Karpas-422 (cell line): ENCODE measurements at regions not wholly inside any gene's neighbourhood (a gene's known extent, or its start where the extent isn't known, plus 50 kb on each side); places are given as distances from the start of the nearest gene placed in this dataset.

Experiments used
- DNase-seq: peaks from one replicate; pipeline ENCODE4 v3.0.0-alpha.2; 2015
- H2AFZ ChIP-seq: fragments of 200-600 bp; sonication (generic); 2 replicates; pipeline ENCODE4 v1.6.1; 2014; ENCODE audit warnings: antibody characterized with exemption, low read length, mixed read lengths
- H3K27ac ChIP-seq: fragments of 200-600 bp; sonication (generic); 2 replicates; pipeline ENCODE4 v1.5.1; 2014; ENCODE audit warnings: mild to moderate bottlenecking, low read length, moderate library complexity
- H3K27me3 ChIP-seq: fragments of 200-600 bp; sonication (generic); 2 replicates; pipeline ENCODE4 v1.6.1; 2014; ENCODE audit warnings: low read length, mixed read lengths
- H3K36me3 ChIP-seq: fragments of 200-600 bp; sonication (generic); 2 replicates; pipeline ENCODE4 v1.6.1; 2014; ENCODE audit warnings: low read length, mixed read lengths; ENCODE audit not compliant: insufficient read depth
- H3K4me1 ChIP-seq: fragments of 200-600 bp; sonication (generic); 2 replicates; pipeline ENCODE4 v1.6.1; 2014; ENCODE audit warnings: mild to moderate bottlenecking, low read length, mixed read lengths
- H3K4me2 ChIP-seq: fragments of 200-600 bp; sonication (generic); 2 replicates; pipeline ENCODE4 v1.6.1; 2014; ENCODE audit warnings: low read length, low read depth, mild to moderate bottlenecking; ENCODE audit not compliant: poor library complexity, severe bottlenecking
- H3K4me3 ChIP-seq: fragments of 200-600 bp; sonication (generic); 2 replicates; pipeline ENCODE4 v1.5.1; 2014; ENCODE audit warnings: mild to moderate bottlenecking, antibody characterized with exemption, low read length, mixed read lengths
- H3K79me2 ChIP-seq: fragments of 200-600 bp; sonication (generic); 2 replicates; pipeline ENCODE4 v1.6.1; 2014; ENCODE audit warnings: mild to moderate bottlenecking, low read length, mixed read lengths
- H3K9ac ChIP-seq: fragments of 200-600 bp; sonication (generic); 2 replicates; pipeline ENCODE4 v1.6.0; 2014; ENCODE audit warnings: low read length
- H3K9me2 ChIP-seq: fragments of 200-600 bp; sonication (generic), shearing (Covaris generic); replicated peaks from 2 replicates; pipeline ENCODE4 v1.6.0; 2014; ENCODE audit warnings: mild to moderate bottlenecking, low read length, moderate library complexity; ENCODE audit not compliant: insufficient read depth
- H3K9me3 ChIP-seq: fragments of 300-700, 200-600 bp; sonication (generic); 2 replicates; pipeline ENCODE4 v1.6.1; 2014; ENCODE audit warnings: low read length, mixed read lengths
- H4K20me1 ChIP-seq: fragments of 200-600 bp; sonication (generic); 2 replicates; pipeline ENCODE4 v1.6.1; 2014; ENCODE audit warnings: mild to moderate bottlenecking, antibody characterized with exemption, low read length, low read depth; ENCODE audit not compliant: insufficient read depth

DNA sequence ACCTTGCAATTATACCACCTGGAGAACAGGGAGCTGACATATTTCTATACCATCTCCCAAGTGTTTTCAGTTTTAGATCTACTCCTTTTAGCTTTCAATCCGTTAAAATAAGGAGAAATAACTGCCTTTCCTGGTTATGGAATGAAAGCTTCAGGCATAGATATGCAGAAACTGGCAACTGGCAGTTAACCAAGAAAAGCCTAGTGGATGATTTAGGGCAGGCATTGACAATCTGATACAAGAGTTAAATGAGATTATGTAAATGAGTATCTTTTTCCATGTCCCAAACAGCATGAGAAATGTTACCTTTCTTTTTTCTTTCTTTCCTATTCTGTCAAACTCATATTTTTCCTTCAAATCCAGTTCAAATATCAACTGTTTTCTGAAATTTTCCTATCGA lies 689.1 kb upstream of the DPPA4 start:
- no peaks in the 10 kb centered on the region for H3K4me1 ChIP-seq
- H3K79me2 ChIP-seq, result no peaks in the 10 kb centered on the region
- no peak overlapping the region for H2AFZ ChIP-seq
- no peak overlapping the region for H3K4me2 ChIP-seq
- no peak overlapping the region for H3K27ac ChIP-seq
- H3K9me2 ChIP-seq, result no peaks in the 10 kb centered on the region; the same call in 1 of the 2 replicates
- no peak for DNase-seq
- no peaks in the 10 kb centered on the region for H3K36me3 ChIP-seq
- peaks cover 9% of the 10 kb centered on the region; the same call in 1 of the 2 replicates for H3K9me3 ChIP-seq
- no peak overlapping the region for H3K4me3 ChIP-seq
- no peaks in the 10 kb centered on the region for H4K20me1 ChIP-seq
- H3K9ac ChIP-seq, result no peak overlapping the region
- no peaks in the 10 kb centered on the region for H3K27me3 ChIP-seq

- Histone ChIP-seq H3K27me3 (no peaks in the 10 kb centered on the region), H3K9me3 (peaks cover 9% of the 10 kb centered on the region; the same call in 1 of the 2 replicates), H3K79me2 (no peaks in the 10 kb centered on the region), H3K9ac (no peak overlapping the region), H2AFZ (no peak overlapping the region), H3K4me3 (no peak overlapping the region), H3K4me2 (no peak overlapping the region), H3K36me3 (no peaks in the 10 kb centered on the region), H3K4me1 (no peaks in the 10 kb centered on the region), H3K9me2 (no peaks in the 10 kb centered on the region; the same call in 1 of the 2 replicates), H4K20me1 (no peaks in the 10 kb centered on the region), H3K27ac (no peak overlapping the region)
- DNase-seq, result no peak
These were observed 690.2 kb upstream of the DPPA4 start for GRCh38 chr3:110027446-110028080.

DNA sequence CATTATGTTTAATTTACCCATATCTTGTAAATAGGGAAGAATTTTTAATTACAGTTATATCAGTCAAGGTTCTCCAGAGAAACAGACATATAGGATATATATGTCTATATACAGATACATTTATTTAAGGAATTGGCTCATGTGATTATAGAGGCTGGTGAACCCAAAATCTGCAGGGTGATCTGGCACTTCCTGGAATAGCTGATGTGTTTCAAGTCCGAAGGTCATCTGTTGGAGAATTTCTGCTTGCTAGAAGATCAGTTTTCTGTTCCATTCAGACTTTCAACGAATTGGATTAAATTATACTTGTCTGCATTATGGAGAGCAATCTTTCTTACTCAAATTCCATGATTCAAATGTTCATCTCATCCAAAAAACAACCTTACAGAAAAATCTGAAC lies 694.6 kb upstream of the DPPA4 start:
- no peak overlapping the region for H3K27ac ChIP-seq
- H3K27me3 ChIP-seq, result no peaks in the 10 kb centered on the region
- H2AFZ ChIP-seq, result no peak overlapping the region

GRCh38 chr3:110059431-110059830 lies 722.1 kb upstream of the DPPA4 start:
- no peak overlapping the region for H3K4me2 ChIP-seq
- H3K9me3 ChIP-seq, result peaks cover 15% of the 10 kb centered on the region
- no peak overlapping the region for H3K4me3 ChIP-seq
- H3K36me3 ChIP-seq, result no peaks in the 10 kb centered on the region
- no peak for DNase-seq
- H3K79me2 ChIP-seq, result no peaks in the 10 kb centered on the region
- no peaks in the 10 kb centered on the region for H3K4me1 ChIP-seq
- H3K9ac ChIP-seq, result no peak overlapping the region
- no peak overlapping the region for H2AFZ ChIP-seq
- H3K27ac ChIP-seq, result no peak overlapping the region
- H3K9me2 ChIP-seq, result no peaks in the 10 kb centered on the region
- no peaks in the 10 kb centered on the region for H3K27me3 ChIP-seq
- H4K20me1 ChIP-seq, result no peaks in the 10 kb centered on the region

More for the DNA sequence above, 694.6 kb upstream of the DPPA4 start:
- H3K4me1 ChIP-seq, result no peaks in the 10 kb centered on the region
- no peak overlapping the region for H3K4me3 ChIP-seq
- no peaks in the 10 kb centered on the region for H3K79me2 ChIP-seq
- no peak overlapping the region for H3K9ac ChIP-seq
- no peaks in the 10 kb centered on the region for H3K36me3 ChIP-seq
- H3K4me2 ChIP-seq, result no peak overlapping the region
- no peaks in the 10 kb centered on the region; the same call in 1 of the 2 replicates for H3K9me2 ChIP-seq
- H3K9me3 ChIP-seq, result peaks cover 14% of the 10 kb centered on the region
- no peak for DNase-seq
- no peaks in the 10 kb centered on the region for H4K20me1 ChIP-seq

- H3K4me2 ChIP-seq, result no peak overlapping the region
- 0 out of 2 replicates have a peak, but pooled peaks cover 3% of the 10 kb centered on the region for H3K9me2 ChIP-seq
- H3K27me3 ChIP-seq, result no peaks in the 10 kb centered on the region
- H4K20me1 ChIP-seq, result no peaks in the 10 kb centered on the region
- H2AFZ ChIP-seq, result no peak overlapping the region
- no peak overlapping the region for H3K9ac ChIP-seq
- no peaks in the 10 kb centered on the region for H3K79me2 ChIP-seq
- H3K9me3 ChIP-seq, result peaks cover 5% of the 10 kb centered on the region; the same call in 1 of the 2 replicates
- no peak for DNase-seq
- H3K4me1 ChIP-seq, result no peaks in the 10 kb centered on the region
- no peak overlapping the region for H3K4me3 ChIP-seq
- no peaks in the 10 kb centered on the region for H3K36me3 ChIP-seq
- H3K27ac ChIP-seq, result no peak overlapping the region
These were observed 725.4 kb upstream of the DPPA4 start for GRCh38 chr3:110062716-110063115.

- no peaks in the 10 kb centered on the region for H3K4me1 ChIP-seq
- no peaks in the 10 kb centered on the region for H3K79me2 ChIP-seq
These were observed 725.8 kb upstream of the DPPA4 start for GRCh38 chr3:110063178-110063577.

GRCh38 chr3:110066206-110066605 lies 728.9 kb upstream of the DPPA4 start:
- DNase-seq, result no peak
- H3K4me2 ChIP-seq, result no peak overlapping the region
- H3K9me2 ChIP-seq, result 0 out of 2 replicates have a peak, but pooled peaks cover 3% of the 10 kb centered on the region
- no peaks in the 10 kb centered on the region for H3K36me3 ChIP-seq
- H3K9ac ChIP-seq, result no peak overlapping the region
- H3K79me2 ChIP-seq, result no peaks in the 10 kb centered on the region
- H3K9me3 ChIP-seq, result peaks cover 7% of the 10 kb centered on the region
- no peak overlapping the region for H2AFZ ChIP-seq
- no peak overlapping the region for H3K4me3 ChIP-seq
- no peak overlapping the region for H3K27ac ChIP-seq
- no peaks in the 10 kb centered on the region for H4K20me1 ChIP-seq
- H3K4me1 ChIP-seq, result no peaks in the 10 kb centered on the region
- no peaks in the 10 kb centered on the region for H3K27me3 ChIP-seq

More at GRCh38 chr3:110063178-110063577, 725.8 kb upstream of the DPPA4 start:
- 0 out of 2 replicates have a peak, but pooled peaks cover 3% of the 10 kb centered on the region for H3K9me2 ChIP-seq
- no peak overlapping the region for H3K4me2 ChIP-seq
- H3K27ac ChIP-seq, result no peak overlapping the region
- peaks cover 2% of the 10 kb centered on the region; the same call in 1 of the 2 replicates for H3K9me3 ChIP-seq
- no peak overlapping the region for H3K9ac ChIP-seq
- H3K27me3 ChIP-seq, result no peaks in the 10 kb centered on the region
- H4K20me1 ChIP-seq, result no peaks in the 10 kb centered on the region
- no peak overlapping the region for H2AFZ ChIP-seq
- no peak overlapping the region for H3K4me3 ChIP-seq
- H3K36me3 ChIP-seq, result no peaks in the 10 kb centered on the region
- DNase-seq, result no peak

GRCh38 chr3:110067527-110067926 lies 730.2 kb upstream of the DPPA4 start:
- Histone ChIP-seq H3K27ac (no peak overlapping the region), H3K36me3 (no peaks in the 10 kb centered on the region), H4K20me1 (no peaks in the 10 kb centered on the region), H2AFZ (no peak overlapping the region), H3K4me2 (no peak overlapping the region), H3K9me2 (0 out of 2 replicates have a peak, but pooled peaks cover 3% of the 10 kb centered on the region), H3K4me3 (no peak overlapping the region), H3K9me3 (peaks cover 7% of the 10 kb centered on the region), H3K4me1 (no peaks in the 10 kb centered on the region), H3K79me2 (no peaks in the 10 kb centered on the region), H3K27me3 (no peaks in the 10 kb centered on the region), H3K9ac (no peak overlapping the region)
- DNase-seq, result no peak
